K562 (cell line): ENCODE measurements at regions not wholly inside any gene's neighbourhood (a gene's known extent, or its start where the extent isn't known, plus 50 kb on each side); places are given as distances from the start of the nearest gene placed in this dataset.

Experiments used
- POU5F1 ChIP-seq: fragments of 150-350 bp; IDR thresholded peaks from 2 replicates; pipeline ENCODE4 v1.6.1; 2014; ENCODE audit warnings: borderline replicate concordance, low read length, low read depth, mild to moderate bottlenecking; ENCODE audit not compliant: partially characterized antibody
- TF ChIP-seq, protein P1 (sequence below): fragments of 250-450 bp; sonication (Bioruptor Pico); IDR thresholded peaks from 2 replicates; pipeline ENCODE4 v1.4.0; 2020

DNA sequence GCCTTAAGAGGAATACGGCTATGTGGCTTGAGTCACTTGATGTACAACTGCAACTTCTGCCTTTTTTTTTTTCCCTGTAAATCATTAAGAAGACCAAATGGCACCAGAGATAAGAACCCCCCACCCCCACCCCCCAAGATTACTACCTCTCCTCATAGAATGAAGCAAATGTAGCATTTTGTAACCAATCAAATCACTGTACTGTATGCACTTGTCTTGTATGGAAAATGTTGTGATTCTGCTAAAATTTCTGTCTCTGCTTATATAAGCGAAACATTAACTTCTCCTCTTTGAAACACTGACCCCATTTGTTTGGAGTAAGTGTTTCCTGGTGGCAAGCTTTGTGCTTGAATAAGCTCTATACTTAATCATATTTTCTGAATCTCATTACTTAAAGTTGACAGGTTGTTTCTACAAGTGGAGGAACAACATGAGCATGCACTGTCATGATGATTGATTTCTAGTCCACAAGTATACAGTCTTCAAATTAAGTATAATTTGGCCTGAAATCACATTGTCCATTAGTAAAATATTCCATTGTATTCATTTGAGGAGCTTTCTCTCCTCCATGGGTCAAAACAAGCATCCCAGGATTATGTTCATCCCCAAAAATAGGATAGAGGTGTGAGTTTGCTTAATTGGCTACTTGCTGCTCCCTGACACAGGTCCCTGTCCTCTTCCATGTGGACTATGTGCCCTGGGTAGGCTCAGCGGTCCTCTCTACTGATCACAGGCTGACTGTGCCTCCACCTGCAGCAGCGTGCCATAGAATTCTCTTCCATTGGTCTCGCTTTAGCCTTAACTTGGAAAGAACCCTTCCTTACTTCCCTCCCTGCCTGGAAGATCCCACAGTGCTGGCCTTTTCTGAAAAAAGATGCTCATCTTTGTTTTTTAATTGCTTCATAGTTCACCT lies 104.0 kb upstream of the BMP2K start:
- no peak for TF ChIP-seq POU5F1
- TF ChIP-seq, protein P1, sequence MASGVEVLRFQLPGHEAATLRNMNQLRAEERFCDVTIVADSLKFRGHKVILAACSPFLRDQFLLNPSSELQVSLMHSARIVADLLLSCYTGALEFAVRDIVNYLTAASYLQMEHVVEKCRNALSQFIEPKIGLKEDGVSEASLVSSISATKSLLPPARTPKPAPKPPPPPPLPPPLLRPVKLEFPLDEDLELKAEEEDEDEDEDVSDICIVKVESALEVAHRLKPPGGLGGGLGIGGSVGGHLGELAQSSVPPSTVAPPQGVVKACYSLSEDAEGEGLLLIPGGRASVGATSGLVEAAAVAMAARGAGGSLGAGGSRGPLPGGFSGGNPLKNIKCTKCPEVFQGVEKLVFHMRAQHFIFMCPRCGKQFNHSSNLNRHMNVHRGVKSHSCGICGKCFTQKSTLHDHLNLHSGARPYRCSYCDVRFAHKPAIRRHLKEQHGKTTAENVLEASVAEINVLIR (CRISPR knock-in tag) = no peak
